NT2/D1 (cell line): ENCODE measurements at regions not wholly inside any gene's neighbourhood (a gene's known extent, or its start where the extent isn't known, plus 50 kb on each side); places are given as distances from the start of the nearest gene placed in this dataset.

Experiments used
- DNase-seq: peaks from one replicate; pipeline ENCODE4 v3.0.0-alpha.2; 2011; ENCODE audit warnings: low read depth, low spot score
- H3K27me3 ChIP-seq: 2 replicates; pipeline ENCODE4 v1.6.0; 2011; ENCODE audit warnings: mild to moderate bottlenecking; ENCODE audit not compliant: insufficient read length, insufficient read depth
- H3K36me3 ChIP-seq: 2 replicates; pipeline ENCODE4 v1.6.1; 2011; ENCODE audit warnings: mild to moderate bottlenecking, low read length, mixed read lengths; ENCODE audit not compliant: insufficient read depth, insufficient read length
- H3K4me1 ChIP-seq: 2 replicates; pipeline ENCODE4 v1.5.1; 2011; ENCODE audit not compliant: insufficient read depth, insufficient read length
- H3K4me3 ChIP-seq: 2 replicates; pipeline ENCODE4 v1.5.1; 2011; ENCODE audit warnings: low read depth; ENCODE audit not compliant: insufficient read length
- H3K9ac ChIP-seq: 2 replicates; pipeline ENCODE4 v1.6.0; 2011; ENCODE audit warnings: low read depth; ENCODE audit not compliant: insufficient read length
- H3K9me3 ChIP-seq: 2 replicates; pipeline ENCODE4 v1.5.1; 2011; ENCODE audit warnings: mild to moderate bottlenecking, low read length; ENCODE audit not compliant: insufficient read depth
- SUZ12 ChIP-seq: IDR thresholded peaks from 2 replicates; pipeline ENCODE4 v1.6.1; 2011; ENCODE audit not compliant: insufficient read length, insufficient read depth; ENCODE audit errors: extremely low read depth
- YY1 ChIP-seq: IDR thresholded peaks from 2 replicates; pipeline ENCODE4 v1.6.1; 2011; ENCODE audit not compliant: insufficient read length, insufficient read depth
- ZNF274 ChIP-seq: IDR thresholded peaks from 2 replicates; pipeline ENCODE4 v1.6.1; 2011; ENCODE audit warnings: mild to moderate bottlenecking, low read depth, low read length

DNA sequence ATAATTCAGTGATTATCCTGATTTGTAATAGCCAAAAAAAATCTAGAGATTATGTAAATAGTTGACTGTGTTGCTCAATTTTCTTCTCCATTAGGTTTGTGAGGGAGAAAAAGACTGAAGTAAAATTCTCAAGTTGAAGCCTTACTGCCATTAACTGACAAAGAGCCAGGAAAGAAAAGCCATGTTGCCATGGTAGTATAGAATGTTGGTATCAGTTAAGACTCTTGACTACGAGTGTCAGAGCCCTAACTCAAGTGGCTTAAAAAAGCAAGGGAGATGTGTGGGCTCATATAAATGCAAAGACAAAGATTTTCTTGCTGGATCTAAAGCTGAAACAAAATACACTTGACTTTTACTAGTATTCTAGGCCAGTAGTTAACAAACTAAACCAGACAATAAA lies 571.7 kb downstream of the KCTD16 start:
- Histone ChIP-seq H3K4me1 (no peaks in the 10 kb centered on the region), H3K9me3 (no peaks in the 10 kb centered on the region), H3K27me3 (no peaks in the 10 kb centered on the region), H3K9ac (no peak overlapping the region), H3K36me3 (no peaks in the 10 kb centered on the region), H3K4me3 (no peak overlapping the region)
- no peak for DNase-seq
- TF ChIP-seq YY1 = no peak
- no peak for TF ChIP-seq ZNF274
- no peak for TF ChIP-seq SUZ12

DNA sequence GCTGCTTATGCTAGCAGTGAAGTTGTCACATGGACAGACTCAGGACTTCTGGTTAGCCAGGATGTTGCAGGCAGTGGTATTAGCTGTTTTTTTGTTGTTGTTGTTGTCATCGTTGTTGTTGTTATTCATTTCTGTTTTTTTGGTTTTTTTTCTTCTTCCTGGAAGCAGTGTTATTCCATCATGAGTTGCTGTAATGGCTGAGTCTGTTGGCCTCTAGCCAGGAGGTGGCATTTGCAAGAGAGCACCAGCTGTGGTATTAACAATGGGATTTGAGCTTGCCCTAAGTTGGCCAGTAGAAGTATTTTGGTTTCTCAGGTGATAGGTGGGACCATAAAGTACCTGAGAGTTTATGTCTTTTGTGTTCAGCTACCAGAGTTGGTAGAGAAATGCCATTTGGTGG lies 561.1 kb downstream of the KCTD16 start:
- DNase-seq = no peak
- no peak overlapping the region for H3K4me3 ChIP-seq
- no peaks in the 10 kb centered on the region for H3K4me1 ChIP-seq
- no peak overlapping the region for H3K9ac ChIP-seq
- H3K9me3 ChIP-seq = no peaks in the 10 kb centered on the region
- TF ChIP-seq YY1 (no peak), SUZ12 (no peak), ZNF274 (no peak)
- H3K36me3 ChIP-seq = no peaks in the 10 kb centered on the region
- no peaks in the 10 kb centered on the region for H3K27me3 ChIP-seq

DNA sequence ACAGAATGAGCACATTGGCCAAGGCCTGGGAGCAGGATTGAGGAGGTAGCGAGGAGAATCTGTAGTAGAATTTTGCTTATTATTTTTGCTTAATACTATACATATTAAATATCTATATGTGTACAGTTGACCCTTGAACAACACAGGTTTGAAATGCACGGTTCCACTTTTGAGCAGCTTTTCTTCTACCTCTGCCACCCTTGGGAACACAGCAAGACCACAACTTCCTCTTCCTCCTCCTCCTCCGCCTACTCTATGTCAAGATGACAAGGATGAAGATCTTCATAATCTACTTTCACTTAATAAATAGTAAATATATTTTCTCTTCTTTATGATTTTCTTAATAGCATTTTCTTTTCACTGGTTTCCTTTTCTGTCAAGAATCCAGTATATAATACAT lies 541.4 kb downstream of the KCTD16 start:
- H3K27me3 ChIP-seq = no peaks in the 10 kb centered on the region
- no peaks in the 10 kb centered on the region for H3K9me3 ChIP-seq
- TF ChIP-seq YY1 = no peak
- TF ChIP-seq SUZ12 = no peak
- TF ChIP-seq ZNF274 = no peak
- no peak overlapping the region for H3K9ac ChIP-seq
- no peaks in the 10 kb centered on the region for H3K4me1 ChIP-seq
- DNase-seq = no peak
- H3K4me3 ChIP-seq = no peak overlapping the region
- no peaks in the 10 kb centered on the region for H3K36me3 ChIP-seq

DNA sequence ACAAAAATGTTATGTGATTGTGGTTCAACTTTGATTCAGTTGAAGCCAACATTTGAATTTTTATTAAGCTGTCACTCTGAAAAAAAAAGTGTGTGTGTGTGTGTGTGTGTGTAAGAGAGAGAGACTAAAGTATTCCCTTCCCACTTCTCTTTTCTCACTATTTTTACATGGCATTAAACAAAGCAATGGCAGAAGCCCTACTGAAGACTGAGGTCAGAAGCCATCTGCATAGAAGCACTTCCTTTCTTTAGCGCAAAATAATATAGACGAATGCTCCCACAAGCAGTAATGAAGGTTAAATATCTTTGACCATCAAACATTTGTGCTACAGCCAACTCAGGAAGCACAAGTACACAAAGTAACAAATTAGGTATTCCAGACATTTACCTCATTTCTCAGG lies 540.5 kb downstream of the KCTD16 start:
- TF ChIP-seq SUZ12 = no peak
- TF ChIP-seq ZNF274 = no peak
- no peak for TF ChIP-seq YY1
- DNase-seq = no peak
- H3K4me3 ChIP-seq = no peak overlapping the region
- no peaks in the 10 kb centered on the region for H3K27me3 ChIP-seq
- H3K36me3 ChIP-seq = no peaks in the 10 kb centered on the region
- H3K9me3 ChIP-seq = no peaks in the 10 kb centered on the region
- H3K9ac ChIP-seq = no peak overlapping the region
- H3K4me1 ChIP-seq = no peaks in the 10 kb centered on the region

DNA sequence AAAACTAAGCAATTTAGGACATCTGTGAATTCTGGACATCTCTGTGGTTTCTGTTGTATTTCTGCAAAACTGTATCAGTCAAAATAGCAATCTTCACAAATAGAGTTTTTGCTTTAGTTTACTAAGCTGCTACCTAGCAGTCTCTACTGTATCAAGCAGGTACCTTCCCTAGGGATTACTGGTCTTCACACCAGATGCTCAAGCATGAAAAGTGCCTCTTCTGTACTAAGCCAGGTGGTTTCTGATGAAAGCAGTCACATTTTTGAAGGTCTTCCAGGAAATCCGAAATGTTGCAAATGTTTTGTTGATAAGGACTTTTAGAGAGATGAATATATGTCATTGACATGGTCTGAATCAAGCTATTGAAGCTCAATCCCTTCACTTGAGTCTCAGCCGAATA lies 540.0 kb downstream of the KCTD16 start:
- no peak overlapping the region for H3K9ac ChIP-seq
- H3K9me3 ChIP-seq = no peaks in the 10 kb centered on the region
- H3K36me3 ChIP-seq = no peaks in the 10 kb centered on the region
- no peak for DNase-seq
- TF ChIP-seq SUZ12 = no peak
- no peak for TF ChIP-seq YY1
- no peak for TF ChIP-seq ZNF274
- H3K27me3 ChIP-seq = no peaks in the 10 kb centered on the region
- H3K4me1 ChIP-seq = no peaks in the 10 kb centered on the region
- no peak overlapping the region for H3K4me3 ChIP-seq

DNA sequence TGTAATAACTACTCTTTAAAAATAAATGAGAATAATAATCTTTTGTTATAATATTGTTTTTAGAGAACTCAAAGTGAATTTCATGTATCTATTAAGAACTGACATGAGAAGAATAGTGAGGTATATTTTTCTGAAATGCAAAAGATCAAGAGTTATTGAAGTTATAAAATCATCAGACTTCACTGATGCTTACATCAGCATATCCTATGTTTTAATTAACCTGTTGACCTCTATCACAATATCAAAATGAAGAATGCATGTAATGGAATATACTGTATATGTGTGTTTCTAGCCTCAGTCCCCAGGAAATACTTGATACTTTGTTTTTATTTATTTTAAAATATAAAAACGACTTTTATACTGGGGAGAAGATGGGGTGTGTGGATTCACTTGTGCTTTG lies 533.1 kb downstream of the KCTD16 start:
- DNase-seq = no peak
- no peaks in the 10 kb centered on the region for H3K27me3 ChIP-seq
- no peaks in the 10 kb centered on the region for H3K4me1 ChIP-seq
- H3K9ac ChIP-seq = no peak overlapping the region
- TF ChIP-seq SUZ12 (no peak), YY1 (no peak), ZNF274 (no peak)
- no peaks in the 10 kb centered on the region for H3K36me3 ChIP-seq
- H3K4me3 ChIP-seq = no peak overlapping the region
- no peaks in the 10 kb centered on the region for H3K9me3 ChIP-seq

DNA sequence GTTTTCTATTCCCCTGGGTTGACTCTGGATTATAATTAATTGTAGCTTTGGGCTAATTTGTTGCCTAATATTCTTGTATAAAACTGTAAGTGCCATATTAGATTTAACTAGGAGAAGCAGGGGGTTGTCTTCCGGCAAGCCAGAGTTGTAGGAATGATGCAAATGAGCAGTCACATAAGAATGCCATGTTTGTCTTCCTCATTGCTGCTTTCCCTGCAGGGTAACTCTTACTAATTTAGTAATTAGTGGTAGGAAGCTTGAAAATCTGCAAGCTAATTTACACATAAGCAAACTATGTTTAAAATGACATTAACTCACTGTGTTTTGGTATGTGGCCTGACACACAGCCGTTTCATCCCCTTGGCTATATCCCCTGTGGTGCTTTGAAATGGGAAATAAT lies 527.8 kb downstream of the KCTD16 start:
- H3K36me3 ChIP-seq = no peaks in the 10 kb centered on the region
- H3K9ac ChIP-seq = no peak overlapping the region
- H3K4me1 ChIP-seq = no peaks in the 10 kb centered on the region
- no peaks in the 10 kb centered on the region; the same call in 1 of the 2 replicates for H3K9me3 ChIP-seq
- H3K27me3 ChIP-seq = no peaks in the 10 kb centered on the region
- H3K4me3 ChIP-seq = no peak overlapping the region
- no peak for DNase-seq
- no peak for TF ChIP-seq YY1
- TF ChIP-seq ZNF274 = no peak
- no peak for TF ChIP-seq SUZ12

DNA sequence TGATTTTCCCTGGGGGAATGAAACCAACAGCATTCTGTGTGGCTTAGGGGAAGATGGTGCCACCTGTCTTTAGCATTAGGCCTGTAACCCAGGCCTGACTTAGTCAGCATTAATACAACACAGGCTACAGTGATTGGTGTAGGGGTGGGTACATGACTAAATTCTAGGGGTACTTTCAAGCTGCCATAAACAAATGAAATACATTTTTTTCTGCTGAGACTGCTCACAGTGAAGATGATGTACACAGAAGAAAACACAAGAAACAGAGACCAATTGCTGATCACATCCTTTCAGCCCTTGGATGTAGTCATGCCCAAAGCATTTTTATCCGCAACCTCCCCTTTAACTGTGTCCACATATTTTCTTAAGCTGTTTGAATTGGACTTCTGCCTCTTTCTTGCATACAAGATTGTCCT lies 527.2 kb downstream of the KCTD16 start:
- Histone ChIP-seq H3K4me3 (no peak overlapping the region), H3K36me3 (no peaks in the 10 kb centered on the region), H3K27me3 (no peaks in the 10 kb centered on the region), H3K4me1 (no peaks in the 10 kb centered on the region), H3K9me3 (no peaks in the 10 kb centered on the region; the same call in 1 of the 2 replicates), H3K9ac (no peak overlapping the region)
- DNase-seq = no peak
- TF ChIP-seq ZNF274 (no peak), YY1 (no peak)
